ENCODE measurements at regions not wholly inside any gene's neighbourhood (a gene's known extent, or its start where the extent isn't known, plus 50 kb on each side); places are given as distances from the start of the nearest gene placed in this dataset.

DNA sequence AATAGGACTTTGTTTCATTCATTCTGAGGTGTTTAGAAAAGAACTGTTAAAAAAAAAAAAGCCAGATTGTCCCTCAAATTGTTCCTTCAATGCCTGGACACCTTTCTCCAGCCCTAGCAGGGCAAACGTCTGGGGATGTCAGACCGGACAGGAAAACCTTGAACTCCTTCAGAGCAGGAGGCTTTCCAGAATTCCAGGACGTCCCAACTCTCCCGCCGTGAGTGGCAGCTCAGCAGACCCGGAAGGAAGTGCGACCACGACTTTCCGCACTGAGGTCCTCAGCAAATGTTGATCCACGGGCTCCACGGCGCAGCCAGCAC lies 139.1 kb downstream of the DLL1 start:
- TF ChIP-seq, protein P1, sequence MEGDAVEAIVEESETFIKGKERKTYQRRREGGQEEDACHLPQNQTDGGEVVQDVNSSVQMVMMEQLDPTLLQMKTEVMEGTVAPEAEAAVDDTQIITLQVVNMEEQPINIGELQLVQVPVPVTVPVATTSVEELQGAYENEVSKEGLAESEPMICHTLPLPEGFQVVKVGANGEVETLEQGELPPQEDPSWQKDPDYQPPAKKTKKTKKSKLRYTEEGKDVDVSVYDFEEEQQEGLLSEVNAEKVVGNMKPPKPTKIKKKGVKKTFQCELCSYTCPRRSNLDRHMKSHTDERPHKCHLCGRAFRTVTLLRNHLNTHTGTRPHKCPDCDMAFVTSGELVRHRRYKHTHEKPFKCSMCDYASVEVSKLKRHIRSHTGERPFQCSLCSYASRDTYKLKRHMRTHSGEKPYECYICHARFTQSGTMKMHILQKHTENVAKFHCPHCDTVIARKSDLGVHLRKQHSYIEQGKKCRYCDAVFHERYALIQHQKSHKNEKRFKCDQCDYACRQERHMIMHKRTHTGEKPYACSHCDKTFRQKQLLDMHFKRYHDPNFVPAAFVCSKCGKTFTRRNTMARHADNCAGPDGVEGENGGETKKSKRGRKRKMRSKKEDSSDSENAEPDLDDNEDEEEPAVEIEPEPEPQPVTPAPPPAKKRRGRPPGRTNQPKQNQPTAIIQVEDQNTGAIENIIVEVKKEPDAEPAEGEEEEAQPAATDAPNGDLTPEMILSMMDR (IDR thresholded peaks at IDR 0.05) = no peak
- TF ChIP-seq POLR2A (IDR thresholded peaks at IDR 0.05) (no peak), POLR2AphosphoS5 (IDR thresholded peaks at IDR 0.05) (no peak), EP300 (IDR thresholded peaks at IDR 0.05) (no peak)
